ENCODE measurements at regions not wholly inside any gene's neighbourhood (a gene's known extent, or its start where the extent isn't known, plus 50 kb on each side); places are given as distances from the start of the nearest gene placed in this dataset.

DNA sequence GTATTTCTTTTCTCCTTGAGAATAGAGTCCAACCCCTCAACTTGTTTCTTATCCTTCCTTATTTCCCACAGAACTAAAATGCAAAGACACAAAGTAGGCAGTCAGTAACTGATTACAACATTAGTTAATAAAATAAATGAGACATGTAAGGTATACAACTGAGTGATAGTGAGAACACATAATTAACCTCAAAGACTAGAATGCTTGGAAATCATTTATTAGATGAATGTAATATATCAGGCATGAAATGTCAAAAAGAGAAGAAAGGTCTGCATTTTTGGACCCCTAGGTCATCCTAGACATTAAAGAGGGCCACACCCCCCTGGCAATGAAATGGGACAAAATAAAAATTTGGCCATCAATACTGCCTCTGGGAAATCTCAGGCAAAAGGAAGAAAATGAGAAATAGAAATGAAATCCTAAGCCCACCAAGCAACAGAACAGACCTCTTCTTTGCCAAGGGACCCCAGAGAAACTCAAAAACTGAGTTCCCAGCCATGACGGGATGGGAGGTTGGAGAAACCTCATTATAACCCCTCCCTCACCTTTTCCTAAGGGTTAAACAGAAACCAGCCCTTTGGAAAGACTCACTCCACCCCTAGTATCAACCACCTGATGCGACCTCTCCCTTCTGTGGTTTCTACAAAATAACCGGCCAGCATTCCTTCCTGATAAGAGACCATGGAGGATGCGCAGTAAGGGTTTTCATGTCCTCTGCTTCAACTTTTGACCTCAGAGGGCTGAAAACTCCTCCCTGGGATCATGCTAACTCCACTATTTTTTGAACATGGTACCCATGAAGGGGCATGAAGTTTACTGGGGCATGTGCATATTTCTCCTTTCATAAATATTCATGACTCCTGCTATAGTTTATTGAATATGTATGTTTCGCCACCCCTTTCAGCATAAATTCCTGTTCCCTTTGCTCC is 90.0 kb upstream of the EXOC1L start:
- TF ChIP-seq, protein P1, sequence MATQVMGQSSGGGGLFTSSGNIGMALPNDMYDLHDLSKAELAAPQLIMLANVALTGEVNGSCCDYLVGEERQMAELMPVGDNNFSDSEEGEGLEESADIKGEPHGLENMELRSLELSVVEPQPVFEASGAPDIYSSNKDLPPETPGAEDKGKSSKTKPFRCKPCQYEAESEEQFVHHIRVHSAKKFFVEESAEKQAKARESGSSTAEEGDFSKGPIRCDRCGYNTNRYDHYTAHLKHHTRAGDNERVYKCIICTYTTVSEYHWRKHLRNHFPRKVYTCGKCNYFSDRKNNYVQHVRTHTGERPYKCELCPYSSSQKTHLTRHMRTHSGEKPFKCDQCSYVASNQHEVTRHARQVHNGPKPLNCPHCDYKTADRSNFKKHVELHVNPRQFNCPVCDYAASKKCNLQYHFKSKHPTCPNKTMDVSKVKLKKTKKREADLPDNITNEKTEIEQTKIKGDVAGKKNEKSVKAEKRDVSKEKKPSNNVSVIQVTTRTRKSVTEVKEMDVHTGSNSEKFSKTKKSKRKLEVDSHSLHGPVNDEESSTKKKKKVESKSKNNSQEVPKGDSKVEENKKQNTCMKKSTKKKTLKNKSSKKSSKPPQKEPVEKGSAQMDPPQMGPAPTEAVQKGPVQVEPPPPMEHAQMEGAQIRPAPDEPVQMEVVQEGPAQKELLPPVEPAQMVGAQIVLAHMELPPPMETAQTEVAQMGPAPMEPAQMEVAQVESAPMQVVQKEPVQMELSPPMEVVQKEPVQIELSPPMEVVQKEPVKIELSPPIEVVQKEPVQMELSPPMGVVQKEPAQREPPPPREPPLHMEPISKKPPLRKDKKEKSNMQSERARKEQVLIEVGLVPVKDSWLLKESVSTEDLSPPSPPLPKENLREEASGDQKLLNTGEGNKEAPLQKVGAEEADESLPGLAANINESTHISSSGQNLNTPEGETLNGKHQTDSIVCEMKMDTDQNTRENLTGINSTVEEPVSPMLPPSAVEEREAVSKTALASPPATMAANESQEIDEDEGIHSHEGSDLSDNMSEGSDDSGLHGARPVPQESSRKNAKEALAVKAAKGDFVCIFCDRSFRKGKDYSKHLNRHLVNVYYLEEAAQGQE (tag by site-specific recombination; IDR thresholded peaks at IDR 0.05), result no peak
- TF ChIP-seq CTCF (tag by site-specific recombination; IDR thresholded peaks at IDR 0.05) (no peak), KLF9 (tag by site-specific recombination; IDR thresholded peaks at IDR 0.05; ENCODE audit: low read depth) (no peak), ZNF785 (tag by site-specific recombination; IDR thresholded peaks at IDR 0.05) (no peak)
- TF ChIP-seq, protein P2, sequence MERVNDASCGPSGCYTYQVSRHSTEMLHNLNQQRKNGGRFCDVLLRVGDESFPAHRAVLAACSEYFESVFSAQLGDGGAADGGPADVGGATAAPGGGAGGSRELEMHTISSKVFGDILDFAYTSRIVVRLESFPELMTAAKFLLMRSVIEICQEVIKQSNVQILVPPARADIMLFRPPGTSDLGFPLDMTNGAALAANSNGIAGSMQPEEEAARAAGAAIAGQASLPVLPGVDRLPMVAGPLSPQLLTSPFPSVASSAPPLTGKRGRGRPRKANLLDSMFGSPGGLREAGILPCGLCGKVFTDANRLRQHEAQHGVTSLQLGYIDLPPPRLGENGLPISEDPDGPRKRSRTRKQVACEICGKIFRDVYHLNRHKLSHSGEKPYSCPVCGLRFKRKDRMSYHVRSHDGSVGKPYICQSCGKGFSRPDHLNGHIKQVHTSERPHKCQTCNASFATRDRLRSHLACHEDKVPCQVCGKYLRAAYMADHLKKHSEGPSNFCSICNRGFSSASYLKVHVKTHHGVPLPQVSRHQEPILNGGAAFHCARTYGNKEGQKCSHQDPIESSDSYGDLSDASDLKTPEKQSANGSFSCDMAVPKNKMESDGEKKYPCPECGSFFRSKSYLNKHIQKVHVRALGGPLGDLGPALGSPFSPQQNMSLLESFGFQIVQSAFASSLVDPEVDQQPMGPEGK (tag by site-specific recombination; IDR thresholded peaks at IDR 0.05), result no peak
